DOHH2 (cell line): ENCODE measurements at regions not wholly inside any gene's neighbourhood (a gene's known extent, or its start where the extent isn't known, plus 50 kb on each side); places are given as distances from the start of the nearest gene placed in this dataset.

Experiments
- H3F3A ChIP-seq: fragments of 200-600 bp; sonication (generic), shearing (Covaris generic); 2 replicates; pipeline ENCODE4 v1.6.0; 2016; ENCODE audit warnings: antibody characterized with exemption, mild to moderate bottlenecking; ENCODE audit not compliant: control insufficient read depth, insufficient read depth
- H3K27ac ChIP-seq: fragments of 200-600 bp; sonication (generic); 2 replicates; pipeline ENCODE4 v1.5.1; 2014; ENCODE audit warnings: low read depth, mild to moderate bottlenecking, low read length, moderate library complexity
- H3K27me3 ChIP-seq: fragments of 200-600 bp; sonication (generic); 2 replicates; pipeline ENCODE4 v1.6.1; 2014; ENCODE audit warnings: mild to moderate bottlenecking, low read length, mixed read lengths; ENCODE audit not compliant: control insufficient read depth
- H3K36me3 ChIP-seq: fragments of 200-600 bp; sonication (generic); 2 replicates; pipeline ENCODE4 v1.6.1; 2014; ENCODE audit warnings: mild to moderate bottlenecking, low read length, moderate library complexity, mixed read lengths; ENCODE audit not compliant: control insufficient read depth
- H3K4me1 ChIP-seq: fragments of 200-600 bp; sonication (generic); 2 replicates; pipeline ENCODE4 v1.6.1; 2014; ENCODE audit warnings: mild to moderate bottlenecking, low read length, mixed read lengths; ENCODE audit not compliant: control insufficient read depth
- H3K4me2 ChIP-seq: fragments of 200-600 bp; sonication (generic); 2 replicates; pipeline ENCODE4 v1.6.0; 2014; ENCODE audit warnings: mild to moderate bottlenecking, low read length, moderate library complexity
- H3K4me3 ChIP-seq: fragments of 200-600 bp; sonication (generic); 2 replicates; pipeline ENCODE4 v1.5.1; 2014; ENCODE audit warnings: mild to moderate bottlenecking, low read length, mixed read lengths
- H3K79me2 ChIP-seq: fragments of 200-600 bp; sonication (generic); 2 replicates; pipeline ENCODE4 v1.6.1; 2014; ENCODE audit warnings: mild to moderate bottlenecking, low read length, mixed read lengths; ENCODE audit not compliant: control insufficient read depth
- H3K9me2 ChIP-seq: fragments of 200-600 bp; sonication (generic); replicated peaks from 2 replicates; pipeline ENCODE4 v1.6.1; 2014; ENCODE audit warnings: mild to moderate bottlenecking, low read length, mixed read lengths; ENCODE audit not compliant: control insufficient read depth
- H3K9me3 ChIP-seq: fragments of 200-600 bp; sonication (generic); 2 replicates; pipeline ENCODE4 v1.6.1; 2014; ENCODE audit warnings: antibody characterized with exemption, low read length, mixed read lengths; ENCODE audit not compliant: control insufficient read depth, insufficient read depth
- H4K20me1 ChIP-seq: fragments of 200-600 bp; sonication (generic); 2 replicates; pipeline ENCODE4 v1.6.0; 2014; ENCODE audit warnings: low read depth, mild to moderate bottlenecking, antibody characterized with exemption, low read length, moderate library complexity; ENCODE audit not compliant: control insufficient read depth, insufficient read depth
- EZH2phosphoT487 ChIP-seq: fragments of 200-600 bp; sonication (generic); IDR thresholded peaks from 2 replicates; pipeline ENCODE4 v1.6.1; 2017; ENCODE audit warnings: borderline replicate concordance, mild to moderate bottlenecking, antibody characterized with exemption, low read length, moderate library complexity, mixed read lengths
- TF ChIP-seq, protein P1 (sequence below): fragments of 200-600 bp; sonication (generic); IDR thresholded peaks from one replicate; pipeline ENCODE4 v1.5.1; 2014; ENCODE audit warnings: antibody characterized with exemption, mild to moderate bottlenecking, low read depth, low read length; ENCODE audit not compliant: poor library complexity, severe bottlenecking

DNA sequence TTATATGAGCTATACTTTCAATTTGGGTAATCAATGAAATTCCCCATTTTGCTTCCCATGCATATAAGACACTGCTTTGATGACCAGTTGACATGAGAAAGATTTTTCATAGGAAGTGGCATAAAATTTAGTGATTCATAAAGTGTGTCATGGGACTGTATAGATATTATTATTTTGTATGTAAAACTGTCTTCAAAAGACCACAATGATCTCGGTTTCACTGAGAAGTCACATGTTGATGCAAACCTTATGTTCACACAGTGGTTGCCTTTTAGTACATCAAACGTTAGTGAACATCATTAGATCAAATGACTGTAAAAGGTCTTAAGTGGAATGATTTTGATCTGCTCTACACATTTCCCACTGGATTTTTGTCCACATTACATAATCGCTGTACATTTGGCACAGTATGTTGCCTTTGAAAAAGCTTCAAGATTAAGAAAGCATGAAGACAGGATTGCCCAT, 349.2 kb upstream of the MEF2C start:
- Histone ChIP-seq H3K27ac (no peak overlapping the region), H4K20me1 (no peaks in the 10 kb centered on the region), H3K79me2 (no peaks in the 10 kb centered on the region), H3K36me3 (no peaks in the 10 kb centered on the region), H3K4me2 (no peak overlapping the region), H3K4me3 (no peak overlapping the region), H3F3A (no peaks in the 10 kb centered on the region), H3K4me1 (no peaks in the 10 kb centered on the region), H3K27me3 (no peaks in the 10 kb centered on the region), H3K9me3 (no peaks in the 10 kb centered on the region), H3K9me2 (no peaks in the 10 kb centered on the region)
- TF ChIP-seq, protein P1, sequence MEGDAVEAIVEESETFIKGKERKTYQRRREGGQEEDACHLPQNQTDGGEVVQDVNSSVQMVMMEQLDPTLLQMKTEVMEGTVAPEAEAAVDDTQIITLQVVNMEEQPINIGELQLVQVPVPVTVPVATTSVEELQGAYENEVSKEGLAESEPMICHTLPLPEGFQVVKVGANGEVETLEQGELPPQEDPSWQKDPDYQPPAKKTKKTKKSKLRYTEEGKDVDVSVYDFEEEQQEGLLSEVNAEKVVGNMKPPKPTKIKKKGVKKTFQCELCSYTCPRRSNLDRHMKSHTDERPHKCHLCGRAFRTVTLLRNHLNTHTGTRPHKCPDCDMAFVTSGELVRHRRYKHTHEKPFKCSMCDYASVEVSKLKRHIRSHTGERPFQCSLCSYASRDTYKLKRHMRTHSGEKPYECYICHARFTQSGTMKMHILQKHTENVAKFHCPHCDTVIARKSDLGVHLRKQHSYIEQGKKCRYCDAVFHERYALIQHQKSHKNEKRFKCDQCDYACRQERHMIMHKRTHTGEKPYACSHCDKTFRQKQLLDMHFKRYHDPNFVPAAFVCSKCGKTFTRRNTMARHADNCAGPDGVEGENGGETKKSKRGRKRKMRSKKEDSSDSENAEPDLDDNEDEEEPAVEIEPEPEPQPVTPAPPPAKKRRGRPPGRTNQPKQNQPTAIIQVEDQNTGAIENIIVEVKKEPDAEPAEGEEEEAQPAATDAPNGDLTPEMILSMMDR, result no peak

DNA sequence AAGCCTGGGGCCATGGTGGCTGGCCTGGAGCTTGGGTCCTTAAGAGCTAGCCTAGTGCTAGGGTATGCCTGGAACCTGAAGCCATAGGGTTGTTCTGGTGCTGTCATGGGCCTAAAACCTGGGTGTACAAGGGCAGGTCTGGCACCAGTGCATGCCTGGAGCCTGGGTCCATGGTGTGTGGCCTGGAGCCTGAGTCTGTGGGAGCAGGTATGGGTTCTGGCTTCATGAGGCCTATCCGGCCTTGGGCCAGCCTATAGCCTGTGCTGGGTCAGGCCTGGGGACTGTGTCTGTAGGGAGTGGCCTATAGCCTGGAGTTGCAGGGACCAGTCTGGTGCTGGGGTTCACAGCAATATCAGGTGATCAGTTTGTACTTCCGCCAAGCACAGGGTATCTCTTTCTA, 347.2 kb upstream of the MEF2C start:
- Histone ChIP-seq H4K20me1 (no peaks in the 10 kb centered on the region), H3K4me1 (no peaks in the 10 kb centered on the region), H3F3A (no peaks in the 10 kb centered on the region), H3K27ac (no peak overlapping the region), H3K36me3 (no peaks in the 10 kb centered on the region), H3K9me3 (no peaks in the 10 kb centered on the region), H3K4me3 (no peak overlapping the region), H3K9me2 (no peaks in the 10 kb centered on the region), H3K27me3 (no peaks in the 10 kb centered on the region), H3K4me2 (no peak overlapping the region), H3K79me2 (no peaks in the 10 kb centered on the region)
- TF ChIP-seq, protein P1, result no peak
- TF ChIP-seq EZH2phosphoT487, result no peak

DNA sequence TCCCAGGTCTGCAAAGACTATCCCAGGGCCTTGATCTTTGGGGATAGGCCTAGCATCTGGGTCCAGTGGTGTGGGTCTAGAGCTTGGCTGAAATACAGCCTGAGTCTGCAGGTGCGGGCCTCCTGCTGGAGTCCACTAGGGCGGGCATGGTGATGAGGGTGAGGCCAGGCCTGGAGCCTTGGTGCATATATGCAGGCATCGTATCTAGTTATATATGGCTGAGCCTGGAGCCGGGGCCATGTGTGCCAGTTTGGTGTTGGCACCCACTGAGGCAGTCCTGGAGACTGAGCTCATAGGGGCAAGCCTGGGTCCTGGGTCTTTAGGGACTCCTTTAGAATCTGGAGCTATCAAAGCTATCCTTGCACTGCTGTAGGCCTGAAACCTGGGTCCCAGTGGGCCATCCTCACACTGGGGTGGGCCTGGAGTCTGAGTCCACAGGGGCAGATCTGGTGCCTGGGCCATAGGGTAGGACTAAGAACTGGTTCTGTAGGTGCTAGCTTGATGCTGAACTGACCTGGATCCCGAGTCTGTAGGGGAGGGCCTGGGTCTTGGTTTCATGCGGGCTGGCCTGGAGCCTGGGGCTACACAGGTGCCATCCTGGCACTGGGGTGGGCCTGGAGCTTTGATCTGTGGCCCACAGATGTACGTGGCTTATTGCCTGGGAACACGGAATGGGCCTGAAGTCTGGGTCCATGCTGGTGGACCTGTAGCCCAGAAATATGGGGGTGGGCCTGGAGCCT, 346.5 kb upstream of the MEF2C start:
- H3K79me2 ChIP-seq, result no peaks in the 10 kb centered on the region
- H3K9me2 ChIP-seq, result no peaks in the 10 kb centered on the region
- H3K9me3 ChIP-seq, result no peaks in the 10 kb centered on the region
- H3K36me3 ChIP-seq, result no peaks in the 10 kb centered on the region
- H3K4me2 ChIP-seq, result no peak overlapping the region
- H3F3A ChIP-seq, result no peaks in the 10 kb centered on the region
- TF ChIP-seq EZH2phosphoT487, result no peak
- TF ChIP-seq, protein P1, result no peak
- no peaks in the 10 kb centered on the region for H3K4me1 ChIP-seq
- H3K27ac ChIP-seq, result no peak overlapping the region
- H3K4me3 ChIP-seq, result no peak overlapping the region
- H4K20me1 ChIP-seq, result no peaks in the 10 kb centered on the region
- H3K27me3 ChIP-seq, result no peaks in the 10 kb centered on the region
